Renal cortex interstitium (tissue), 11 donors: ENCODE measurements at regions not wholly inside any gene's neighbourhood (a gene's known extent, or its start where the extent isn't known, plus 50 kb on each side); places are given as distances from the start of the nearest gene placed in this dataset.
"Not testable (repeated sequence)": the region's sequence is repeated elsewhere in the genome, so short reads cannot be mapped to it uniquely, and the experiment has no call there.

ENCODE experiments used
- DNase-seq, 11 donors: peaks; one replicate each; pipeline ENCODE4 v3.0.0-alpha.2; 2013; ENCODE audit warnings: low read depth in 9 of 11, low spot score in 4 of 11; ENCODE audit errors: extremely low read depth in 1 of 11

DNA sequence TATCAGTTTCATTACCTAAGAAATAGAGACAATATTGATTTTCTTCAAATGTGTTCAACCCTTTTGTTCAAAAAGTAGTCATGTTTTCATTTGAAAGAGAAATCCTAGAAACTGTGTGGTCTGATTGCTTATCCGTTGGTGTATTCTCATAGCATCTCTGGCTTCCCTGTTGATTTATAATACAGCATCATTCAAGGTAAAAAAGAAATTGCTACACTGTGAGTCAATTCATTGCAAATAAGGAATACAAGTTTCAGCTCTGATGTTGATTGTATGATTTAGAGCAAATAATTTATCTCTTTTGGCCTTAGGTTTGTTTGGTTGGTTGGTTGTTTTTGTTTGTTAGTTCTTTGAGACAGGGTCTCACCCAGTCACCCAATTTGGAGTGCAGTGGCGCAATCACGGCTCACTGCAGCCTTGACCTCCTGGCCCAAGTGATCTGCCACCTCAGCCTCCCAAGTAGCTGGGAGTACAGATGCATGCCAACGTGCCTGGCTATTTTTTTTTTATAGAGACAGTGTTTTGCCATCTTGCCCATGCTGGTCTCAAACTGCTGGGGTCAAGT, 185.5 kb upstream of the TNFAIP3 start:
- DNase-seq = no peak

DNA sequence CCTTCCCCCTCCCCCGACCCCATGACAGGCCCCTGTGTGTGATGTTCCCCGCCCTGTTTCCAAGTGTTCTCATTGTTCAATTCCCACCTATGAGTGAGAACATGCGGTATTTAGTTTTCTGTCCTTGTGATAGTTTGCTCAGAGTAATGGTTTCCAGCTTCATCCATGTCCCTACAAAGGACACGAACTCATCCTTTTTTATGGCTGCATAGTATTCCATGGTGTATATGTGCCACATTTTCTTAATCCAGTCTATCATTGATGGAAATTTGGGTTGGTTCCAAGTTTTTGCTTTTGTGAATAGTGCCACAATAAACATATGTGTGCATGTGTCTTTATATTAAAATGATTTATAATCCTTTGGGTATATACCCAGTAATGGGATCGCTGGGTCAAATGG, 184.4 kb upstream of the TNFAIP3 start:
- DNase-seq = not testable (repeated sequence)

DNA sequence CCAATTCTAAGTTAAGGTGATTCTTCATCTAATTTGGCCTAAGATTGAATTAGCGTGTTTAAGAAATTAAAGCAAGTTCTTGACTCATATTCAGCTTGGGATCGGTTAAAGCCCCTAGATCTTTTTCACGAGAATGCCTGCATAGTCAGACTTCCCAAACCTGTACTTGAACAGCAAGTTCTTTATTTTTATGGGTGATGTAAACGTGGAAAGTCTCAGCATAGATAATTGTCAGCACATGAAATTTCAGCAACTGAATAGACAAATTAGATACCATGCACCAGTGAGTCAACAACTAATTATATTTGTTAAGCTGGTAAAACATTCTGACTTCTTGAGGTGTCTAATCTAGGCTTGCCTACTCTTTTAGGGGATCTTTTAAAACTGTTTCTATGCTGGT, 183.1 kb upstream of the TNFAIP3 start:
- no peak for DNase-seq

DNA sequence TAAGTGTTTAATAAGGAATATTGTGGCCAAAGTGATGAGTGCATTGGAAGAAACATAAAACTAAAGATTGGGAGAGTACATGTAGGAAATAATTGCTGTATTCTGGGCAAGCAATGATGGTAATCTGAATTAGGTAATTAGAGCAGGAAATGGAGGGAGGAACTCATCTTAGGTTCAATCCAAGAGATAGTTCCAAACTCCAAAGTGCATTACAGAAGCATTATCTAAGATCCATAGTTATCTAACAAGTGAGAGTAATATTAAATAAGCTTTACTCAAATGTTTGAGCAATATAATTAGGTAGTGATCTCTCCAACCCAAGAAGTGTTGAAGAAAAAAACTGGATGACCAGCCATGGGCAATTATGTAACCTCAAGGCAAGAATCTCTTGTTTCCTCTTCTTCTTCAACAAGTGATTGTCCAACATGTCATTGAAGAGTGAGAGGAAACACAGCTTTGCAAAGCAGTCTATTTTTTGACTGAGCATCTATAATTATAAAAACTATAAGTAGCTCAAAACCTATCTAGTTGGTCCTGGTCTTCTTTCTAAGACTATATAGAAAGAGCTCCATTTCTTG, 181.2 kb upstream of the TNFAIP3 start:
- DNase-seq = no peak

DNA sequence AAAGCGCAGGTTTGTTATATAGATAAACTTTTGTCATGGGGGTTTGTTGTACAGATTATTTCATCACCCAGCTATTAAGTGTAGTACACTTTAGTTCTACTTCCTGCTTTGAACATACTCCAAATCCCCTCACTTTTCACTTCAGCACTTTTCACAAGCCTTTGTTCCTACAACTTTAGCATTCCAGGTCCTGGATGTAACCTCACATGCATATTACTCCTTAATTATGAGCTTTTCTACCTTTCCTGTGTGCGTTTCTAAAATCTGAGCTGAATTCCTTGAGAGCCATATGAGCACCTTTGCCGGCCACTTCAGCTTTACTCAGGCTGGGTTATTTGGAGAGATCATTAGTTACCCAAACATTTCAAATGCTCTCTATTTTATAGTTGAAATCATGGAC, 179.2 kb upstream of the TNFAIP3 start:
- no peak for DNase-seq

DNA sequence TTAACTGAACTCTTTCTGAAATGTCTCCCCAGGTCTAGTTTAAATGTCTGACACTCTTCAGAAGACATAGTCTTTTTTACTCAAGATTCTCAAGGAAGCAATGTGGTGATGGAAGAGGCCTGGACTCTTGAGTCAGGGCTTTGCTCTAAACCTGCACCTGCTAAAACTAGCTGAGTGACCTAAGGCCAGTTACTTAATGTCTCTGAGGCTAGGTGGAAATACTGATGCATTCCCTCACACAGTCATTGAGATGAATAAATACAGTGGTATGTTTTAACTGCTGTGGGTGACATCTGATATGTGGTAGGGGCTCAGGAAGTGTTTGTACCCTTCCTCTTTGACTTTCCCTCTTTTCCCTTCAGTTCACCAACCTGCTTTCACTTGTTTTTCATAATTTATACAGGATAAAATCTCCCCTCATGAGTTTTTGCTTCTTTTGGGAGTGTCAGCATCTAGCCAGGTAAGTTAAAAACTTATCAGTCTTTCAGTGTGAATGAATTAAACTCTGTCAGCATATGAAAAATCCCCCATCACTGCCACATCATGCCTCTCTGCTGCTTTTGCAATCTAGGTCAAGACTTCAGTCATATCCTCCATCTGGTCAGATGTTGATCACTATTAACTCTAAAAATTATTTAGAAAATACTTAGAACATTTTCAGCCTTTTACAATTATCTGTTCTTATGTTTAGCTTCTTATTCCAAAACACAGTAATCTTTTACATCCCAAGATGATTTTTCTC, 178.7 kb upstream of the TNFAIP3 start:
- no peak for DNase-seq

DNA sequence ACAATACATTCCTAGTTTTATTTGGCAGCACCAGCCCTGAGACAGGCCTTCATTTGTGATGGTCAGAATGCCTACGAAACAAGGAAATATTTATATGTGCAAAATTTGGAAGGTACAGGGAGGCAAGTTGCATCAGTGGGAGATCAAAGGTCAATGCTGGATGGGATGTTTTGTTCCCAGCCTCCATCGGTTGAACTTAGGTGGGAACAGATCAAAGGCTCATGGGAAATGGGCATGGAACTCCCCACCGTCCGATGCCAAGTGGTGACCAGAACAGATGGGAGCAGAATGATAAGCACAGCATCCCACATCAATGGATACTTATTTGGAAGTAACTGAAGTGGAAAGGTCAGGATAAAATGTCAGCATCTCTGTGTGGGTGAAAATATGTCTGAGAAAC, 177.7 kb upstream of the TNFAIP3 start:
- no peak for DNase-seq

DNA sequence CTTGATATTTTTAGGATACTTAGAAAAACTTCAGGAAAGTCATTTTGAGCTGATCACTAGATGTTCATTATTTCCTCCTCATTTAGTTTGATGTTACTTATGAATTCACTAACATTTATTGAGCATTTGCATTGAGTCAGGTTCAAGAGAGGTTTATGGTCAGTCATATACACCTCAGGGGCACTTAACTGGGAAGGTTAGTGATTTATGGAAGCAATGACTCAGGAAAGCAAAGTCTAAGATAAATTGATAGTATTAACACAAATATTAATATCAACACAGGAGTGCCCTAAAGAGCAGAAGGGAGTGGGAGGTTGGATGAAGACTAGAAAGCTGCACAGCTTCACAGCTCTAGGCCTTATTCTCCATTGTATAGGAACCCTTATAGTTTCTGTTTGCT, 177.0 kb upstream of the TNFAIP3 start:
- no peak for DNase-seq

DNA sequence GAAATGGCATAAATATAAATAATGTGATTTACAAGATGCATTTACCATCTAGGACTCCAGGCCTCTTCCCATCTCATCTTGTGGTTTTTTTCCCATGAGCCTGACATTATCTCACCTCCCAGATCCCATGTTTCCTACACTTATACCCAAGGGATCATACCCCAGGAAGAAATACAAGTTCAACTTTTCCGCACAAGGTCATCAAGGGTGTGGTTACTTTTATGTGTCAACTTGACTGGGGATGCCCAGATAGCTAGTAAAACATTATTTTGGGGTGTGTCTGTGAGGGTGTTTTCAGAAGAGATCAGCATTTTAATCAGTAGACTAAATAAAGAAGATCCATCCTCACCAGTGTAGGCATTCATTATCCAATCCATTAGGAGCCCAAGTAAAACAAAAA, 176.3 kb upstream of the TNFAIP3 start:
- DNase-seq = no peak

DNA sequence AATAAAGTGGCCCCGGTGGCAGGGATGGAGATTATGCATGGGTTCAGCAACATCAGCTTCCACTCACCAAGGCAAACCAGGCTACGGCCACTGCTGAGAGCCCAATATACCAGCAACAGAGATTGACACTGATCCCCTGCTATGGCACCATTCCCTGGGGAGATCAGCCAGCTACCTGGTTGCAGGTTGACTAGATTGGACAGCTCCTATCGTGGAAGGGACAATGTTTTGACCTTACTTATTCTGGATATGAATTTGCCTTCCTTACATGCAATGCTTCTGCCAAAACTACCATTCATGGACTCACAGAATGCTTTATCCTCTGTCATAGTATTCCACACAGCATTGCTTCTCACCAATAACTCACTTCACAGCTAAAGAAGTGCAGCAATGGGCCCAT, 174.8 kb upstream of the TNFAIP3 start:
- DNase-seq = no peak

DNA sequence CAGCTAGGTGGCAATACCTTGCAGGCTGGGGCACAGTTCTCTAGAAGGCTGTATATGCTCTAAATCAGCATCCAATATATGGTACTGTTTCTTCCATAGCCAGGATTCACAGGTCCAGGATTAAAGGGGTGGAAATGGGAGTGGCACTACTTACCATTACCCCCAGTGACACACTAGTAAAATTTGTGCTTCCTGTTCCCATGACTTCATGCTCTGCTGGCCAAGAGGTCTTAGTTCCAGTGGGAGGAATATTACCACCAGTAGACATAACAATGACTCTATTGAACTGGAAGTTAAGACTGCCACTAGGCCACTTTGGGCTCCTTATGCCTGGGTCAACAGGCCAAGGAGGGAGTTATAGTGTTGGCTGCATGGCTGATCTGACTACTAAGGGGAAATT, 174.3 kb upstream of the TNFAIP3 start:
- no peak for DNase-seq

DNA sequence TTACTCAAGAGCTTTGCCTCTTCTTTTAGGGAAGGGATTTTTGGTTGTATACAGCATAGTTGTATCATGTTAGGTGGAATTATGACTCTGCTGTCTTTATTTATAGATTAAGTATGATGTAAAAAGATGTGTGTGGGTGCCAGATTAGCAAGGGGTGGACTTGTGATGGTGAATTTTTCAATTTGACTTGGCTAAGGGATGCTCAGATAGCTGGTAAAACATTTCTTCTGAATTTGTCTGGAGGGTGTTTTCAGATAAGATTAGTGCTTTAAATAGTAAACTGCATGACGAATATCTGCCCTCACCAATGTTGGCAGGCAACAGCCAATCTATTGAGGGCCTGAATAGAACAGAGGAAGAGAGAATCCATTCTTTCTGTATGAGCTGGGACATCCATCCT, 173.3 kb upstream of the TNFAIP3 start:
- no peak for DNase-seq

DNA sequence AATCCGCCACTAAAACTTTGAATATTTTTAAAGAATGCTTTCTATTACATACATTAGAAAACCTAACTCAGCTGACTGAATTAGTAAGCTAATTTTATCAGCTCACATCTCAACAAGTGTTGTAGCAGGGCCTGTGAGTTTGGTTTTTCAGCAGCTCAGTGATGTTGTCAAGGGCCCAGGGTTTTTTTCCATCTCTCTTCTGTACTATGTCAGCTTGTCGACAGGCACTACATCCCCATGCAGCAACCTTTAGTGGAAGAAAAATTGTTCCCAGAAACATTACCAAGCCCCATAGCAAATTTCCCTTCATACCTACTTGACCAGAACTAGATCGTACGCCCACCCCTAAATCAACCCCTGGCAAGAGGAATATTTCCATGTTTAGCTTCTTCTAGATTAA, 170.3 kb upstream of the TNFAIP3 start:
- no peak for DNase-seq

DNA sequence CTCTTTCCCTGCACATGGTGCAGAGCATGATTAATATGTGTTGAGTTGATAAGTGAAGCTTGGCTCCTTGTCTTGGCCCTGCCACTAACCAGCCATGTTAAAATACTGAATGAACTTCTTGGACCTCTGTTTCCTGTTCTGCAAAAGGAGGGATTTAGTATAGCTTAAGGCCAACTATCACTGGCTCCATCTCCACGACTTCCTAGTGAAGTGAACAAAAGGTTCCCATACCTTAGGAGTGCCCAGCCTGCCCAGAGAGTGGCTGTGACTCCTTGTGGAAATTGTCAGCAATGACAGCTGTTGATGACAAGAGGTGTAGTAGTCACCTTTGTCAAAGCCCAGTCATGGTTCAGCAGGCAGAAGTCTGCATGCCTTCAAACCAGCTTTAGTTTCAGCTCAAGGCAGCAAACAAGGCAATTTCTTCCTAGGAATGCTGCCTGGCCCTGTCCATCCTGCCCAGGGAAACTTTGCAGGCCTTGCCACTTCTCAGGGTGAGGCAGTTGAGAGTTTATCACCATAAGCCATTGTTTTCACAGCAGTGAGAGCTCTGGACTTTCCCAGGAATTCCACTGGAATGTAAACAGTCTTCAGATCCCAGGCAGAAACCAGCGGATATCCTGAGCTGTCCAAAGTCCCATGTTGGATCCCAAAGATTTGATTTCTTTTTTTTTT, 169.7 kb upstream of the TNFAIP3 start:
- peak in 7 of 11 donors; percentile 13 to 61 (median 40) for DNase-seq

DNA sequence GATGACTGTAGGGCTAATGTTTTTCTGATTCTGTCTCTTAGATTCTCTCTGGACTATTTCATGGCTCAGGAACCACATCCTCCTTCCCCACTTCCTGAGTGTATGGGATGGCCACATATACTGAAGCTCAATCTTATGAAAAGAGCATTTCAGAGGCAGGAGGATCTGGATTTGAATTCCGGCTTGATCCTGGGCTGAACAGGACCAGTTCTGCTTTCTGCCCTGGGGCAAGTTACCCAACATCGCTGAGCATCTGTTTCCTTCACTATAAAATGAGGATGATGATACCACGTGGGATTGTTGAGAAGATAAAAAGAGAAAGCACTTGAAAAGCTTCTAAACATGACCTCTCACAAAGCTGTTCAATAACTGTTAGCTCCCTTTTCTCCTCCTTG, 168.4 kb upstream of the TNFAIP3 start:
- no peak for DNase-seq

DNA sequence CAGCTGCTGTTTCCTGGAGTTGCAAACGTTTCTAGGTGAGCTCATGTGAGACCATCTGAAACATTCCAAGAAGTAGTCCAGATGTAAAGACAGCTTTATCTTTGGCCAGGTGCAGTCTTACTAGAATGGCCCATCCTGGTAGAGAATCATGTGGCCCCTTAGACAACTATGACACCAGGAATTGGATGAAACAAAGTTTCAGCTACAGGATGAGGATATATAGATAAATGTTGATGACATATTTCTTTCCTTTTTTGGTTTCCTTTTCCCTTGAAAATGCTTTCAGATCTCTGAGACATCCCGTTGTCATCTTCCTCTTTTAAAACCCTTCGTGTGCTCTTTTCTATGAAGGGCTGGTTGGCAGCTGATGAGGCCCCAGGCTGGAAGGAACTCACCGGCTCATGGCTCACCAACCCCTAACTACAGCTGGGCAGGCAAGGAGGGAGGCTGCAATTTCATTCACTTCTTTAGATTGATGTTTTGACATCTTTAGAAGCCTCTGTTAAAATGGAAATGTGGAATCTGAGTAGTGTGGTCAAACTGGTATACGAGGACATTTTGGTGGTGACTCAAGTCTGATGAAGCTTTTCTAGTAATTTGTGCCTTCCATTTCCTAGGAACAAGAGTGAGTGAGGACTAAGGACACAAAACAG, 167.9 kb upstream of the TNFAIP3 start:
- DNase-seq = no peak

DNA sequence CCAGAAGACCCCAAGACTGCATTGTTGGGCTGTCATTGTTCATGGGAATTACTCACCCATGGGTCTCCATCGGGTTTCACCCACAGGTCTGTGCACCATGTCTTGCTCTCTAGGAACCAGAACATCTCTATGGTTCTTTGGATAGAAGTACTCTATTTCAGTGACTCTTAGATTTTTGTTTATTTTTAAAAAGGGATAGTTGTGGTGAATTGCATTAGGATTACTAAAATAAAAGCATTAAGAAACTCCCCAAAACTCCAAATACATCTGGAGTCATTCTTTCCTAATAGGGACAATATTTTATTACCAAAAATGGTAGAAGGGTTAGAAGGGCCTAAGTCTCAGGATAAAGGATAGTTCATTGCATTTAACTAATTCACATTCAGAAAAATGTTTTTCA, 166.9 kb upstream of the TNFAIP3 start:
- DNase-seq = no peak

DNA sequence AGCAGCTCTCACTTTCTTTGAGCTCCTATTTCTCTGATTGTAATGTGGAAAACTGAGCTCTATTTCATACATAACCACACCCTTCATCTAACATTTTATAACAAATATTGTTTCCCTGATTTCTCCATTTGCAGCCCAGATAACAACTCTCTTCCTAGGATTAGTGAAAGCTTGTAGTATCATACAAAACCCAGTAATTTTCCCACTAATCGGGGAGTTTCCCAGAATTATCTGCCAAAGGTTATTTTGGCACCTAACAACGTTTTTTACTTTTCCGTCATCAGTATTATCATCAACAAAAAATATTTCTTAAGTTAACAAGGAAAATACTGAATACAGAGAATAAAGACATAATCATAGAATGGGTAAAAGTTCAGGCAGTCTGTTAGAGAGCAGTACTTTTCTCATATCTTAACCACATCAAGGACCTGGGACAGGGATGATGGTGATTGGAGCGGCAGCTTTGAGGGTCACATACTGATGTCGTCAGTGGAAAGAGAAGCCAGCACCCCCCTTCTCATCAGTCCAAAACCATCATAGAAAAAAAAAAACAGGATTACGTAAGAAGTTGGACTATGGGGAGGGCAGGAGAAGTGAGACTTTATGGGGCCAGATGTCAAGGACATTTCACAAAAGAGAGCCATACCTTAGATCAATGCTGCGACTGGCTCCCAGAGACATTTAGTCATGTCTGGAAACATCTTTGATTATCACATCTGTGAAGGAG, 166.1 kb upstream of the TNFAIP3 start:
- no peak for DNase-seq

DNA sequence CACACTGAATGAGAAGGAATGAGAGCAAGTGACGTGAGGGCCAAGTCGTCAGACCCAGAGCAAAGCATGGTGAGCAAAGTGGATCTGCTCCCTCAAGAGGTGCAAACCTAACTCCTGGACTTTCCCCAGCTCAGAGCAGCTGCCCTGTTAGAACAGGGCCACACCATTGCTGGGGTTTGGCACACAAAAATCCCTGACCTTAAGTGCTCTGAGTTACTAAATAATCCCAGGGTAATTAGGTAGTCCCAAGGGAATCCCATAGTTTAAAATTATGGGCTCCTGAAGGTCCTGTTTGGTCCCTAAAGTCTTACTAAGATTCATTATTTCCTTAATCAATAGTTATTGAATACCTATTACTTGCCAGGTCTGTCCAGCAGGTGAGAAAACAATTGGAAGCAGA, 165.1 kb upstream of the TNFAIP3 start:
- DNase-seq = no peak
